ENCODE measurements at regions not wholly inside any gene's neighbourhood (a gene's known extent, or its start where the extent isn't known, plus 50 kb on each side); places are given as distances from the start of the nearest gene placed in this dataset.

- TF ChIP-seq CHD7 (IDR thresholded peaks at IDR 0.05; ENCODE audit: insufficient replicate concordance, low read length) (no peak), CBX5 (IDR thresholded peaks at IDR 0.05; ENCODE audit: low read depth, low read length) (no peak), BCL11A (IDR thresholded peaks at IDR 0.05; ENCODE audit: low read depth in 2 of 2, low read length in 2 of 2) (no peak), GTF2F1 (IDR thresholded peaks at IDR 0.05; ENCODE audit: borderline replicate concordance, low read depth, low read length) (no peak), CEBPB (IDR thresholded peaks at IDR 0.05; ENCODE audit: low read depth, low read length) (no peak), TCF12 (IDR thresholded peaks at IDR 0.05; ENCODE audit: low read depth, low read length) (no peak), ASH2L (IDR thresholded peaks at IDR 0.05; ENCODE audit: low read length) (no peak)
Measured at GRCh38 chr18:37869051-37869450, 303.5 kb upstream of the CELF4 start (continued).

Measured in H1 (cell line).